BE2C (cell line): ENCODE measurements at regions not wholly inside any gene's neighbourhood (a gene's known extent, or its start where the extent isn't known, plus 50 kb on each side); places are given as distances from the start of the nearest gene placed in this dataset.

Experiments
- DNase-seq: peaks from one replicate; pipeline ENCODE4 v3.0.0-alpha.2; 2020
- H3K27me3 ChIP-seq: fragments of 250-450 bp; sonication (Bioruptor Pico); 2 replicates; pipeline ENCODE4 v1.5.1; 2020; ENCODE audit warnings: mild to moderate bottlenecking
- H3K36me3 ChIP-seq: fragments of 250-450 bp; sonication (Bioruptor Pico); 2 replicates; pipeline ENCODE4 v1.5.1; 2020; ENCODE audit warnings: mild to moderate bottlenecking
- H3K4me1 ChIP-seq: fragments of 250-450 bp; sonication (Bioruptor Pico); 2 replicates; pipeline ENCODE4 v1.5.1; 2020
- H3K4me3 ChIP-seq: 2 replicates; pipeline ENCODE4 v1.5.1; 2011; ENCODE audit warnings: low read depth, low read length
- H3K9me3 ChIP-seq: fragments of 250-450 bp; sonication (Bioruptor Pico); 2 replicates; pipeline ENCODE4 v1.5.1; 2020
- CTCF ChIP-seq: IDR thresholded peaks from 2 replicates; pipeline ENCODE4 v1.5.1; 2012; ENCODE audit warnings: mild to moderate bottlenecking, low read depth, low read length

GRCh38 chr3:42023380-42023779 is 61.5 kb upstream of the ULK4 start:
- H3K36me3 ChIP-seq, result no peaks in the 10 kb centered on the region
- H3K27me3 ChIP-seq, result no peaks in the 10 kb centered on the region
- DNase-seq, result no peak
- H3K4me3 ChIP-seq, result no peak overlapping the region
- TF ChIP-seq CTCF, result no peak
- H3K4me1 ChIP-seq, result 0 out of 2 replicates have a peak, but pooled peaks cover 4% of the 10 kb centered on the region
- no peaks in the 10 kb centered on the region for H3K9me3 ChIP-seq

- no peak for DNase-seq
- TF ChIP-seq CTCF, result no peak
- no peak overlapping the region for H3K4me3 ChIP-seq
- H3K9me3 ChIP-seq, result no peaks in the 10 kb centered on the region
- 0 out of 2 replicates have a peak, but pooled peaks cover 4% of the 10 kb centered on the region for H3K4me1 ChIP-seq
- H3K36me3 ChIP-seq, result no peaks in the 10 kb centered on the region
- H3K27me3 ChIP-seq, result no peaks in the 10 kb centered on the region
These were observed 60.5 kb upstream of the ULK4 start for GRCh38 chr3:42022355-42022754.

GRCh38 chr3:42020684-42021307 is 58.9 kb upstream of the ULK4 start:
- Histone ChIP-seq H3K4me3 (no peak overlapping the region), H3K27me3 (no peaks in the 10 kb centered on the region), H3K36me3 (no peaks in the 10 kb centered on the region), H3K9me3 (no peaks in the 10 kb centered on the region), H3K4me1 (0 out of 2 replicates have a peak, but pooled peaks cover 4% of the 10 kb centered on the region)
- no peak for DNase-seq
- no peak for TF ChIP-seq CTCF

GRCh38 chr3:42019953-42020260 is 58.0 kb upstream of the ULK4 start:
- no peaks in the 10 kb centered on the region for H3K4me1 ChIP-seq
- H3K9me3 ChIP-seq, result no peaks in the 10 kb centered on the region
- no peaks in the 10 kb centered on the region for H3K36me3 ChIP-seq
- DNase-seq, result no peak
- no peak for TF ChIP-seq CTCF
- no peaks in the 10 kb centered on the region for H3K27me3 ChIP-seq
- H3K4me3 ChIP-seq, result no peak overlapping the region

- Histone ChIP-seq H3K36me3 (no peaks in the 10 kb centered on the region), H3K4me3 (no peak overlapping the region), H3K27me3 (no peaks in the 10 kb centered on the region), H3K4me1 (no peaks in the 10 kb centered on the region), H3K9me3 (no peaks in the 10 kb centered on the region)
- DNase-seq, result no peak
- no peak for TF ChIP-seq CTCF
These were observed 57.4 kb upstream of the ULK4 start for GRCh38 chr3:42019144-42019952.

GRCh38 chr3:42014921-42015533 is 53.1 kb upstream of the ULK4 start:
- Histone ChIP-seq H3K4me3 (peak overlapping the region; percentile 78), H3K9me3 (no peaks in the 10 kb centered on the region), H3K27me3 (no peaks in the 10 kb centered on the region), H3K36me3 (no peaks in the 10 kb centered on the region), H3K4me1 (no peaks in the 10 kb centered on the region)
- TF ChIP-seq CTCF, result no peak
- peak; percentile 50 for DNase-seq
